OCI-LY1 (cell line): ENCODE measurements at regions not wholly inside any gene's neighbourhood (a gene's known extent, or its start where the extent isn't known, plus 50 kb on each side); places are given as distances from the start of the nearest gene placed in this dataset.

Source experiments
- H2AFZ ChIP-seq: fragments of 200-600 bp; sonication (generic), shearing (Covaris generic); 2 replicates; pipeline ENCODE4 v1.6.0; 2014; ENCODE audit warnings: antibody characterized with exemption, mild to moderate bottlenecking, low read length
- H3F3A ChIP-seq: fragments of 200-600 bp; sonication (generic), shearing (Covaris generic); 2 replicates; pipeline ENCODE4 v1.6.0; 2014; ENCODE audit warnings: mild to moderate bottlenecking, antibody characterized with exemption, low read length, moderate library complexity; ENCODE audit not compliant: insufficient read depth
- H3K27ac ChIP-seq: fragments of 200-600 bp; sonication (generic); 2 replicates; pipeline ENCODE4 v1.5.1; 2014; ENCODE audit warnings: low read length, mixed run types, mild to moderate bottlenecking, low read depth; ENCODE audit not compliant: poor library complexity, severe bottlenecking
- H3K27me3 ChIP-seq: fragments of 200-600 bp; sonication (generic); 2 replicates; pipeline ENCODE4 v1.6.0; 2014; ENCODE audit warnings: antibody characterized with exemption, mild to moderate bottlenecking, low read length, moderate library complexity; ENCODE audit not compliant: insufficient read depth
- H3K36me3 ChIP-seq: fragments of 200-600 bp; sonication (generic); 2 replicates; pipeline ENCODE4 v1.6.1; 2014; ENCODE audit warnings: mild to moderate bottlenecking, antibody characterized with exemption, low read length, moderate library complexity, mixed read lengths; ENCODE audit not compliant: insufficient read depth
- H3K4me1 ChIP-seq: fragments of 200-600 bp; sonication (generic); 2 replicates; pipeline ENCODE4 v1.5.1; 2014; ENCODE audit warnings: mild to moderate bottlenecking, low read length, moderate library complexity; ENCODE audit not compliant: insufficient read depth, severe bottlenecking
- H3K4me2 ChIP-seq: fragments of 200-600 bp; sonication (generic), shearing (Covaris generic); 2 replicates; pipeline ENCODE4 v1.6.1; 2014; ENCODE audit warnings: low read length
- H3K4me3 ChIP-seq: fragments of 200-600 bp; sonication (generic); 2 replicates; pipeline ENCODE4 v1.5.1; 2014; ENCODE audit warnings: low read length, low read depth, mild to moderate bottlenecking, mixed read lengths; ENCODE audit not compliant: poor library complexity, severe bottlenecking
- H3K79me2 ChIP-seq: fragments of 200-600 bp; shearing (Covaris generic); 2 replicates; pipeline ENCODE4 v1.6.1; 2016; ENCODE audit warnings: mixed run types, low read length, mixed read lengths; ENCODE audit not compliant: insufficient read depth
- H3K9ac ChIP-seq: fragments of 200-600 bp; sonication (generic), shearing (Covaris generic); 2 replicates; pipeline ENCODE4 v1.6.1; 2014; ENCODE audit warnings: mild to moderate bottlenecking, low read length, mixed read lengths
- H3K9me2 ChIP-seq: fragments of 200-600 bp; sonication (generic), shearing (Covaris generic); 2 replicates; pipeline ENCODE4 v1.6.1; 2014; ENCODE audit warnings: low read depth, mild to moderate bottlenecking, low read length, mixed read lengths
- H3K9me3 ChIP-seq: fragments of 200-600 bp; shearing (Covaris generic); 2 replicates; pipeline ENCODE4 v1.6.1; 2014; ENCODE audit warnings: low read length, mixed read lengths
- H4K20me1 ChIP-seq: fragments of 200-600 bp; sonication (generic), shearing (Covaris generic); 2 replicates; pipeline ENCODE4 v1.6.0; 2016; ENCODE audit warnings: mild to moderate bottlenecking, low read length; ENCODE audit not compliant: insufficient read depth
- EZH2 ChIP-seq: fragments of 200-600 bp; sonication (generic), shearing (Covaris generic); IDR thresholded peaks from 2 replicates; pipeline ENCODE4 v1.8.0; 2017; ENCODE audit warnings: borderline replicate concordance, mixed run types, mild to moderate bottlenecking, antibody characterized with exemption, low read length, moderate library complexity, mixed read lengths
- TF ChIP-seq, protein P1 (sequence below): fragments of 200-600 bp; sonication (generic), shearing (Covaris generic); IDR thresholded peaks from 2 replicates; pipeline ENCODE4 v1.5.1; 2017; ENCODE audit warnings: mild to moderate bottlenecking, antibody characterized with exemption, low read length, moderate library complexity, mixed read lengths

GRCh38 chr3:109930582-109930981 lies 593.2 kb upstream of the DPPA4 start:
- TF ChIP-seq EZH2, result no peak
- TF ChIP-seq, protein P1, sequence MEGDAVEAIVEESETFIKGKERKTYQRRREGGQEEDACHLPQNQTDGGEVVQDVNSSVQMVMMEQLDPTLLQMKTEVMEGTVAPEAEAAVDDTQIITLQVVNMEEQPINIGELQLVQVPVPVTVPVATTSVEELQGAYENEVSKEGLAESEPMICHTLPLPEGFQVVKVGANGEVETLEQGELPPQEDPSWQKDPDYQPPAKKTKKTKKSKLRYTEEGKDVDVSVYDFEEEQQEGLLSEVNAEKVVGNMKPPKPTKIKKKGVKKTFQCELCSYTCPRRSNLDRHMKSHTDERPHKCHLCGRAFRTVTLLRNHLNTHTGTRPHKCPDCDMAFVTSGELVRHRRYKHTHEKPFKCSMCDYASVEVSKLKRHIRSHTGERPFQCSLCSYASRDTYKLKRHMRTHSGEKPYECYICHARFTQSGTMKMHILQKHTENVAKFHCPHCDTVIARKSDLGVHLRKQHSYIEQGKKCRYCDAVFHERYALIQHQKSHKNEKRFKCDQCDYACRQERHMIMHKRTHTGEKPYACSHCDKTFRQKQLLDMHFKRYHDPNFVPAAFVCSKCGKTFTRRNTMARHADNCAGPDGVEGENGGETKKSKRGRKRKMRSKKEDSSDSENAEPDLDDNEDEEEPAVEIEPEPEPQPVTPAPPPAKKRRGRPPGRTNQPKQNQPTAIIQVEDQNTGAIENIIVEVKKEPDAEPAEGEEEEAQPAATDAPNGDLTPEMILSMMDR, result no peak
- Histone ChIP-seq H4K20me1 (no peaks in the 10 kb centered on the region), H3K27ac (no peak overlapping the region), H3K9ac (no peak overlapping the region), H3K4me1 (no peaks in the 10 kb centered on the region), H3F3A (no peaks in the 10 kb centered on the region), H2AFZ (no peak overlapping the region), H3K79me2 (no peaks in the 10 kb centered on the region), H3K27me3 (no peaks in the 10 kb centered on the region), H3K9me3 (no peaks in the 10 kb centered on the region), H3K9me2 (no peaks in the 10 kb centered on the region), H3K4me2 (no peak overlapping the region), H3K4me3 (no peak overlapping the region), H3K36me3 (no peaks in the 10 kb centered on the region)

- Histone ChIP-seq H3K9me3 (no peaks in the 10 kb centered on the region), H3K27me3 (no peaks in the 10 kb centered on the region), H3K9me2 (no peaks in the 10 kb centered on the region), H3K36me3 (no peaks in the 10 kb centered on the region), H4K20me1 (no peaks in the 10 kb centered on the region), H3K4me3 (no peak overlapping the region), H3F3A (no peaks in the 10 kb centered on the region), H3K9ac (no peak overlapping the region), H3K27ac (no peak overlapping the region), H3K79me2 (no peaks in the 10 kb centered on the region), H2AFZ (no peak overlapping the region), H3K4me2 (no peak overlapping the region), H3K4me1 (no peaks in the 10 kb centered on the region)
- no peak for TF ChIP-seq EZH2
- TF ChIP-seq, protein P1, result no peak
These were observed 596.2 kb upstream of the DPPA4 start for GRCh38 chr3:109933576-109933975.

- Histone ChIP-seq H3K9me3 (no peaks in the 10 kb centered on the region), H3K79me2 (no peaks in the 10 kb centered on the region), H3F3A (no peaks in the 10 kb centered on the region), H3K4me2 (no peak overlapping the region), H3K27me3 (no peaks in the 10 kb centered on the region), H2AFZ (no peak overlapping the region), H4K20me1 (no peaks in the 10 kb centered on the region), H3K27ac (no peak overlapping the region), H3K36me3 (no peaks in the 10 kb centered on the region), H3K4me1 (no peaks in the 10 kb centered on the region), H3K9ac (no peak overlapping the region), H3K4me3 (no peak overlapping the region), H3K9me2 (no peaks in the 10 kb centered on the region)
- TF ChIP-seq, protein P1, result no peak
- no peak for TF ChIP-seq EZH2
These were observed 602.5 kb upstream of the DPPA4 start for GRCh38 chr3:109939817-109940216.
